Esophagus muscularis mucosa (tissue), 3 donors: ENCODE measurements at regions not wholly inside any gene's neighbourhood (a gene's known extent, or its start where the extent isn't known, plus 50 kb on each side); places are given as distances from the start of the nearest gene placed in this dataset.

Experiments
- POLR2A ChIP-seq: fragments of 450-650 bp; IDR thresholded peaks from one replicate; pipeline ENCODE4 v1.6.1; 2017; ENCODE audit warnings: antibody characterized with exemption, moderate library complexity, mild to moderate bottlenecking, low read depth
- POLR2AphosphoS5 ChIP-seq, 2 donors: sonication (generic); formaldehyde crosslinking; IDR thresholded peaks; one replicate each; pipeline ENCODE4 v1.6.1; 2017; ENCODE audit warnings: antibody characterized with exemption in 2 of 2
- TF ChIP-seq, protein P1 (sequence below), 3 experiments: fragments of 200-600 bp in 2 of 3; fragments of 450-650 bp in 1 of 3; sonication (generic) in 2 of 3; IDR thresholded peaks; one replicate each; pipeline ENCODE4 v1.5.1; 2017 to 2019; ENCODE audit warnings: antibody characterized with exemption in 3 of 3, mild to moderate bottlenecking in 2 of 3, moderate library complexity in 1 of 3

DNA sequence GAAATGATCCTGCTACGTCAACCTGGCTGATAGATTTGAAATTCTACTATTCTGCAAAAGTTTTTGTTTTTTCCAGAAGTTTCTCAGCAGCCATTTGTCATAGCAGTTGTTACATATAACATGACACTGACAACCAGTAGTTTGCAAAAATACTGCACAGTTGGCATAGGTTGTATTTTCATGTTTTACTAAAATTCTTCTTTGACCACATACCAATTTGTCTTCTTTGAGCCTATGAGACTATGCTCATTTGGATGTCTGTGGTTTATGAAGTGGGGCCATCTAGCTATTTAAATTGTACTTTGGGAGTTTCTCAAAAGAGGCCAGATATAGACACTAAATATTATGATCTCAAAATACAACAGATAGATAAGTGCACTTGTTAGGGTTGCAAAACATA, 104.9 kb upstream of the PREP start:
- TF ChIP-seq, protein P1, sequence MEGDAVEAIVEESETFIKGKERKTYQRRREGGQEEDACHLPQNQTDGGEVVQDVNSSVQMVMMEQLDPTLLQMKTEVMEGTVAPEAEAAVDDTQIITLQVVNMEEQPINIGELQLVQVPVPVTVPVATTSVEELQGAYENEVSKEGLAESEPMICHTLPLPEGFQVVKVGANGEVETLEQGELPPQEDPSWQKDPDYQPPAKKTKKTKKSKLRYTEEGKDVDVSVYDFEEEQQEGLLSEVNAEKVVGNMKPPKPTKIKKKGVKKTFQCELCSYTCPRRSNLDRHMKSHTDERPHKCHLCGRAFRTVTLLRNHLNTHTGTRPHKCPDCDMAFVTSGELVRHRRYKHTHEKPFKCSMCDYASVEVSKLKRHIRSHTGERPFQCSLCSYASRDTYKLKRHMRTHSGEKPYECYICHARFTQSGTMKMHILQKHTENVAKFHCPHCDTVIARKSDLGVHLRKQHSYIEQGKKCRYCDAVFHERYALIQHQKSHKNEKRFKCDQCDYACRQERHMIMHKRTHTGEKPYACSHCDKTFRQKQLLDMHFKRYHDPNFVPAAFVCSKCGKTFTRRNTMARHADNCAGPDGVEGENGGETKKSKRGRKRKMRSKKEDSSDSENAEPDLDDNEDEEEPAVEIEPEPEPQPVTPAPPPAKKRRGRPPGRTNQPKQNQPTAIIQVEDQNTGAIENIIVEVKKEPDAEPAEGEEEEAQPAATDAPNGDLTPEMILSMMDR (IDR thresholded peaks at IDR 0.05) = no peak
- no peak for TF ChIP-seq POLR2AphosphoS5 (IDR thresholded peaks at IDR 0.05)
- no peak for TF ChIP-seq POLR2A
